HEK293T (cell line): ENCODE measurements at regions not wholly inside any gene's neighbourhood (a gene's known extent, or its start where the extent isn't known, plus 50 kb on each side); places are given as distances from the start of the nearest gene placed in this dataset.

Source experiments
- CTCF ChIA-PET: fragments of 350-600 bp; formaldehyde crosslinking; extraction: SDS; loops from one replicate; lab custom pipeline; 2021; ENCODE audit warnings: antibody characterized with exemption, inconsistent platforms; lab: Yijun Ruan, JAX
- POLR2A ChIA-PET: fragments of 350-600 bp; formaldehyde crosslinking; extraction: SDS; loops from one replicate; lab custom pipeline; 2020; ENCODE audit warnings: antibody characterized with exemption, inconsistent platforms; lab: Yijun Ruan, JAX
- DNase-seq: peaks from one replicate; pipeline ENCODE4 v3.0.0; 2012; ENCODE audit warnings: mixed read lengths; ENCODE audit errors: extremely low spot score
- ARNT ChIP-seq: fragments of 450-650 bp; IDR thresholded peaks from 2 replicates; pipeline ENCODE4 v1.6.1; 2017; ENCODE audit warnings: mild to moderate bottlenecking
- BHLHE40 ChIP-seq: fragments of 450-650 bp; IDR thresholded peaks from 2 replicates; pipeline ENCODE4 v1.6.1; 2016; ENCODE audit warnings: mild to moderate bottlenecking, moderate library complexity, borderline replicate concordance
- CTBP1 ChIP-seq: fragments of 450-650 bp; IDR thresholded peaks from 2 replicates; pipeline ENCODE4 v1.6.1; 2016; ENCODE audit warnings: borderline replicate concordance
- ELF4 ChIP-seq: fragments of 450-650 bp; IDR thresholded peaks from 2 replicates; pipeline ENCODE4 v1.6.1; 2017; ENCODE audit warnings: antibody characterized with exemption
- FOXA1 ChIP-seq: fragments of 450-650 bp; IDR thresholded peaks from 2 replicates; pipeline ENCODE4 v1.6.1; 2016; ENCODE audit warnings: mild to moderate bottlenecking
- FOXK2 ChIP-seq: fragments of 450-650 bp; IDR thresholded peaks from 2 replicates; pipeline ENCODE4 v1.6.1; 2016; ENCODE audit warnings: mild to moderate bottlenecking
- FOXM1 ChIP-seq: fragments of 450-650 bp; IDR thresholded peaks from 2 replicates; pipeline ENCODE4 v1.6.1; 2017; ENCODE audit warnings: mild to moderate bottlenecking, borderline replicate concordance
- HDGF ChIP-seq: fragments of 450-650 bp; IDR thresholded peaks from 2 replicates; pipeline ENCODE4 v1.6.1; 2017; ENCODE audit warnings: antibody characterized with exemption, borderline replicate concordance
- L3MBTL2 ChIP-seq: fragments of 450-650 bp; conservative IDR thresholded peaks from 2 replicates; pipeline ENCODE4 v1.6.1; 2016; ENCODE audit warnings: mild to moderate bottlenecking
- LEF1 ChIP-seq: fragments of 450-650 bp; IDR thresholded peaks from 2 replicates; pipeline ENCODE4 v1.6.1; 2017; ENCODE audit warnings: mild to moderate bottlenecking, borderline replicate concordance
- NFRKB ChIP-seq: fragments of 450-650 bp; IDR thresholded peaks from 2 replicates; pipeline ENCODE4 v1.6.1; 2016; ENCODE audit warnings: mild to moderate bottlenecking, moderate library complexity
- PKNOX1 ChIP-seq: fragments of 450-650 bp; IDR thresholded peaks from 2 replicates; pipeline ENCODE4 v1.6.1; 2016
- SP1 ChIP-seq: fragments of 450-650 bp; IDR thresholded peaks from 2 replicates; pipeline ENCODE4 v1.6.1; 2017
- SUZ12 ChIP-seq: fragments of 450-650 bp; IDR thresholded peaks from 2 replicates; pipeline ENCODE4 v1.6.1; 2016; ENCODE audit warnings: mild to moderate bottlenecking
- TARDBP ChIP-seq: fragments of 450-650 bp; IDR thresholded peaks from 2 replicates; pipeline ENCODE4 v1.6.1; 2016
- ZNF384 ChIP-seq: fragments of 450-650 bp; IDR thresholded peaks from 2 replicates; pipeline ENCODE4 v1.6.1; 2016

DNA sequence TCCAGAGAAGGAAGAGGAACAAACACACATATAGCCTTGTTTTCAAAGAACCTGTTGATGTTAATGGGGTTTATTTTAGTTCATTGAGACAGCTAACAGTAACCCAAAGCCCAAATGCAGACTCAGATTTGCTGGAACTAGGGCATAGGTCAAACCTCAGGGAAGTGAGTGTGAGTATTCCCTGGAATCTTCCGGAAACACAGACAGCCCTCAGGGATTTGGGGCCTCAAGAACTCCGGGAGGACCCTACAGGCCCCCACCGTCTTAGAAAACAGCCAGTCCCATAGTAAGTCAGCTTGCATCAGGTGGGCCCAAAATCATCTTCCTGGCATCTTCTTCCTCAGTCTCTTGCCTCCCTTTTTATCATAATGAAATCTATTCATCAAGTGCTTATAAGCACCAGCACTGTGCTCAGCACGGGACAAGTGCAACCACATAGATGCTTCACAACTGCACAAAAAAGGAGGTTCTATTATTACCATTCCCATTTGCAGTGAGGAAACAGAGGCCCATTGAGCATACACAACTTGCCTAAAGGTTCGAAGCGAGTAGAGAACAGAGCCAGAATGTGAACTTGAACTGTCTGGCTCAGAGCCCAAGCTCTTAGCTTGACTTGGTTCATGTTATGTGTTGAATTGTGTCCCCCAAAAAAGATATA lies 50.2 kb upstream of the BCL11A start:
- DNase-seq: no peak
- ChIA-PET CTCF (no interaction called here), POLR2A (no interaction called here)
- TF ChIP-seq NFRKB (no peak), PKNOX1 (no peak), CTBP1 (no peak), FOXA1 (no peak), ZNF384 (no peak), BHLHE40 (no peak), FOXK2 (no peak), LEF1 (no peak), HDGF (no peak), ARNT (no peak), L3MBTL2 (no peak), TARDBP (no peak), ELF4 (no peak), SP1 (no peak), SUZ12 (no peak), FOXM1 (no peak)

DNA sequence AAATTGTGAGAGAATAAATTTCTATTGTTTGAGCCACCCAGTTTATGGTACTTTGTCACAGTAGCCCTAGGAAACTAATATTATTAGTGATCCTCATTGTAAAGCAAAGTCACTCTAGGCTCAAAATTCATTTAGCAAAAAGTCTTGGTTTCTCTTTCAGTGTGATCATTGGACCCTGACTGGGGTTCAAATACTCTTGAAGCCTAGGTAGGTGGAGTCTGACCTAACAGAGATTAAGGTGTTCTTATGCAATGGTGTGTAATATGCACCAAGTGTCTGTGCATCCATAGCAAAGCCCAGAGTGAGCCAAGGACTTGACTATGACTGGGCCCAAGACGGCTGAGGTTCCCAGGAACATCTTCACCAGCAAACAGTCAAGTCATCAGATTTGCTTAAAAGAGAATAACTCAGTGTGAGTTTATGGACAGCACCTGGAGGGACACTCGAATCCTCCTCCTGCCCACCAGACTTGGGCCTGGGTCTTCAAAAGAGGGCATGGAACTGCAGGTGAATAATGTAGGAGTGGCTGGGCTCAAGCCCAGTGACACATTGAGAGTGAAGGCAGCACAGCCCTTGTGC lies 51.1 kb upstream of the BCL11A start:
- POLR2A ChIA-PET: no interaction called here
- no peak for TF ChIP-seq LEF1
- TF ChIP-seq BHLHE40: no peak
- no peak for TF ChIP-seq SUZ12
- no peak for TF ChIP-seq PKNOX1
- no peak for DNase-seq
- CTCF ChIA-PET: no interaction called here

- DNase-seq: no peak
- TF ChIP-seq ARNT: no peak
- TF ChIP-seq LEF1: no peak
- TF ChIP-seq TARDBP: no peak
- TF ChIP-seq SUZ12: no peak
- TF ChIP-seq NFRKB: no peak
- no peak for TF ChIP-seq ELF4
- TF ChIP-seq L3MBTL2: no peak
- no peak for TF ChIP-seq FOXK2
- no peak for TF ChIP-seq FOXM1
- TF ChIP-seq ZNF384: no peak
- TF ChIP-seq HDGF: no peak
- no peak for TF ChIP-seq BHLHE40
- TF ChIP-seq SP1: no peak
- ChIA-PET POLR2A (no interaction called here), CTCF (no interaction called here)
Observed at GRCh38 chr2:60605866-60606265, 52.4 kb upstream of the BCL11A start.

DNA sequence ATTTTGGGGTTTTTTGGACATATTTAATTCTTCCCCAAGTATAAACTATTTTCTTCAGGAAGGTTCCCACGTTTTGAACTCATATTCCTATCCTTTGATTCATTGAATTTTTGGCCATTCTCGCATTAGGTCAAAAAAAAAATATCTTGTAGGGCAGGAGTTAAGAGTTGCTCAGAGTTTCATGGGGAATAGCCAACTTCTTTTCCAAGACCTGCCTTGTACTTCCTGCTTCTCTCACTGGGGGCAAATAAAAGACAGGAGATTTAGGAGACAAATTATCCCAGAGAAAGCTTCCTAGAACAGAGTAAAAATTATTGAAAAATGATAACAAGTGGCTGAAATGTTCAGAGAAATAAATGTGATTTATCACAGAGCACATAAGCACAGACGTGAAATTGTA lies 55.2 kb upstream of the BCL11A start:
- no peak for DNase-seq
- CTCF ChIA-PET: no interaction called here
- TF ChIP-seq CTBP1 (no peak), ELF4 (no peak), NFRKB (no peak), SP1 (no peak), ZNF384 (no peak), PKNOX1 (no peak), LEF1 (no peak), FOXK2 (no peak), SUZ12 (no peak), ARNT (no peak), TARDBP (no peak), FOXA1 (no peak), HDGF (no peak)
- POLR2A ChIA-PET: no interaction called here

GRCh38 chr2:60612033-60612432 lies 58.6 kb upstream of the BCL11A start:
- POLR2A ChIA-PET: no interaction called here
- no peak for DNase-seq
- CTCF ChIA-PET: no interaction called here
- TF ChIP-seq SUZ12 (no peak), TARDBP (no peak), FOXA1 (no peak), NFRKB (no peak), HDGF (no peak), PKNOX1 (no peak), LEF1 (no peak), BHLHE40 (no peak), FOXM1 (no peak), CTBP1 (no peak), L3MBTL2 (no peak), ARNT (no peak), ELF4 (no peak)

GRCh38 chr2:60614319-60614718 lies 60.9 kb upstream of the BCL11A start:
- DNase-seq: no peak
- TF ChIP-seq ELF4 (no peak), ARNT (no peak), L3MBTL2 (no peak), ZNF384 (no peak), BHLHE40 (no peak), FOXK2 (no peak), HDGF (no peak), FOXM1 (no peak), PKNOX1 (no peak), FOXA1 (no peak), SP1 (no peak), SUZ12 (no peak), TARDBP (no peak), NFRKB (no peak), CTBP1 (no peak), LEF1 (no peak)
- ChIA-PET CTCF (no interaction called here), POLR2A (no interaction called here)
